ENCODE measurements at regions not wholly inside any gene's neighbourhood (a gene's known extent, or its start where the extent isn't known, plus 50 kb on each side); places are given as distances from the start of the nearest gene placed in this dataset.

DNA sequence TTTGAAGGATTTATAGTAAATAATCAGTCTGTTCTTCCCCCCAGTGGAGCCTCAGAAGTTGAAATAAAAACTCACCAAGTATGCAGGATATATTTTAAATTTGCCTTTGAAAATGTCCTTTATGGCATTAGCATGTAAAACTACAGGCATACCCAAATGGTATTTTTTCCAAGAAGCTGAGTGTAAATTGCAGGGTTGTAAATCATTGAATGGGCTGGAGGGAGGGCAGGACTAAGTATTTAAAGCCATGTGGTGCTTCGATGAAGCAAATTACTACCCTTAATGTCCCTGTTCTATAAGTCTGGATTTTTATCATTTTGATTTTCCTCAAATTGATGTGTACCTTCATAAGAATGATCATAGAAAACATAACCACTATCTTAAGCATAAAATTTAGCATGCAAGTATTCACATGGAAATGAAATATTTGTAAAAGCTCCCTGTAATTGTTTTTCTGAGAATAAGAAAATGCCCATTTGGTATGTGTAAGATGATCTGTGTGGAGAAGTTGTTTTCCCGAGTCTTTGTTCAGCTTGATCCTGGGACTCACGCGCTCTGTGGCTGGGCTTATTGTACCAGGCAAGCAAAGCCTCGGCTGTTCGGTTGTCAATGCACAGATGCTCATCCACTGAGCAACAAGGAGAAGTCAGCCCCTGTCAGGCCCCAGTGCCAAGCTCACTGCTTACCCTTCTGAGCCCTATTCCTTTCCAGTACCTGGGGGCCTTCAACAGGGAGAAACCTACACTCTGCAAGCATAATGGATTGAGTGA lies 66.7 kb downstream of the CD164 start:
- Histone ChIP-seq H3K9me3 (ENCODE audit: control insufficient read depth in 1 of 2, low read length in 2 of 2) (no peaks in the 10 kb centered on the region), H3K27me3 (ENCODE audit: low read depth, low read length) (no peaks in the 10 kb centered on the region), H3K4me1 (ENCODE audit: control insufficient read depth in 1 of 2, insufficient read depth in 2 of 2, low read length in 2 of 2) (no peaks in the 10 kb centered on the region), H3K27ac (ENCODE audit: low read length) (no peak overlapping the region), H3K4me3 (ENCODE audit: low read depth in 1 of 2, low read length in 2 of 2) (no peak overlapping the region), H3K36me3 (ENCODE audit: control insufficient read depth in 1 of 2, insufficient read depth in 2 of 2, low read length in 2 of 2) (no peaks in the 10 kb centered on the region)

DNA sequence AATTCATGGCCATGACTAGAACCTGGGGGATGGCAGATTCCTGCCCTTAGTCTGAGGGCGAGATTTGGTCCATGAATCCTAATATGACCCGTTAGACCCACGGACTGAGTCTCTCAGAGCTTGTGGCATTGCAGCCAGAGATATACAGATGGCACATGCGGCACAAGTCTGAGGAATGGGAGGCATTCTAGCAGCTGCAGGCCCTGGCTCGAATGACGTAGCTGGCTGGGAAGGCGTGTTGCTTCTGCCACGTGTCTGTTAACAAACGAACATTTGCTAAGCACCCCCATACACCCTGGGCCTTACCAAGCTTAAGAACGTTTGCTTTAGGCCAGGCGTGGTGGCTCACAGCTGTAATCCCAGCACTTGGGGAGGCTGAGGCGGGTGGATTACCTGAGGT lies 68.0 kb downstream of the CD164 start:
- no peaks in the 10 kb centered on the region for H3K4me1 ChIP-seq (ENCODE audit: control insufficient read depth in 1 of 2, insufficient read depth in 2 of 2, low read length in 2 of 2)
- H3K9me3 ChIP-seq (ENCODE audit: control insufficient read depth in 1 of 2, low read length in 2 of 2) = no peaks in the 10 kb centered on the region
- no peak overlapping the region for H3K27ac ChIP-seq (ENCODE audit: low read length)
- H3K36me3 ChIP-seq (ENCODE audit: control insufficient read depth in 1 of 2, insufficient read depth in 2 of 2, low read length in 2 of 2) = no peaks in the 10 kb centered on the region
- H3K4me3 ChIP-seq (ENCODE audit: low read depth in 1 of 2, low read length in 2 of 2) = no peak overlapping the region
- H3K27me3 ChIP-seq (ENCODE audit: low read depth, low read length) = no peaks in the 10 kb centered on the region

DNA sequence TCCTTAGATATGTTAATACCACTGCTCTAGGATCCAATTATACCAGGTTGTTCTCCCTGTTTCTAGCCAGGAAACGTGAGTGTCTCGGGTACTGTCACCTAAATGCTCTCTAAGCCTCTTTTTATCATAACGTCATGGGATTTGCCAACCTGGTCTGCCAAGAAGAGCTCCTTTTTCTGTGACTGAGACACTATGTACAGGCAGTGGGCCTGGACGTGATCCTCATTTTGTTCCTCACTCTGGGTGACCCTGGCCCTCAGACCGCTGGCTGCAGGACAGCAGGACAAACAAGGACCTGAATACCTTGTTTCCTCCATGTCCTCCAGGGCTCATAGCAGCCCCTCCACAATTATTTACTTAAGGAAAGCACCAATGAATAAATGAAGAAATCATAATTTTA lies 69.1 kb downstream of the CD164 start:
- Histone ChIP-seq H3K4me1 (ENCODE audit: control insufficient read depth in 1 of 2, insufficient read depth in 2 of 2, low read length in 2 of 2) (no peaks in the 10 kb centered on the region), H3K27me3 (ENCODE audit: low read depth, low read length) (no peaks in the 10 kb centered on the region), H3K27ac (ENCODE audit: low read length) (no peak overlapping the region), H3K9me3 (ENCODE audit: control insufficient read depth in 1 of 2, low read length in 2 of 2) (no peaks in the 10 kb centered on the region), H3K36me3 (ENCODE audit: control insufficient read depth in 1 of 2, insufficient read depth in 2 of 2, low read length in 2 of 2) (no peaks in the 10 kb centered on the region), H3K4me3 (ENCODE audit: low read depth in 1 of 2, low read length in 2 of 2) (no peak overlapping the region)

DNA sequence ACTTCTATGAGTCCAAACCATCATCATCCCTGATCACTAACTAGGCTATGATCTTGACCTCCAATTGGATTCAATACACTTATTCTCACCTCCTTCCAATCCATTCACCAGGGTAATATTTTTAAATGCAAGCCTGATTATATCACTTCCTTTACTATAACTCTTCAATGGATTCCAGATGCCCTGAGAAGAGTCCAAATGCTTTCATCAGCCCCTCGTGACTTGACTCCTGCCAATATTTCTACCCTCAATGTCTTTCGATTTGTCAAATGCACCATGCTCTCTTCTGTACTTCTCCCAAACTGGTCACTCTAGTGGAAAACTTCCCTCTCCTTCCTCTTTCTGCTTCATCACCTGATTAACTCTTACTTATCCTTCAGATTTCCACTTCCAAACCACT lies 70.8 kb downstream of the CD164 start:
- Histone ChIP-seq H3K27ac (ENCODE audit: low read length) (no peak overlapping the region), H3K27me3 (ENCODE audit: low read depth, low read length) (no peaks in the 10 kb centered on the region), H3K4me3 (ENCODE audit: low read depth in 1 of 2, low read length in 2 of 2) (no peak overlapping the region), H3K36me3 (ENCODE audit: control insufficient read depth in 1 of 2, insufficient read depth in 2 of 2, low read length in 2 of 2) (no peaks in the 10 kb centered on the region), H3K9me3 (ENCODE audit: control insufficient read depth in 1 of 2, low read length in 2 of 2) (no peaks in the 10 kb centered on the region), H3K4me1 (ENCODE audit: control insufficient read depth in 1 of 2, insufficient read depth in 2 of 2, low read length in 2 of 2) (no peaks in the 10 kb centered on the region)

DNA sequence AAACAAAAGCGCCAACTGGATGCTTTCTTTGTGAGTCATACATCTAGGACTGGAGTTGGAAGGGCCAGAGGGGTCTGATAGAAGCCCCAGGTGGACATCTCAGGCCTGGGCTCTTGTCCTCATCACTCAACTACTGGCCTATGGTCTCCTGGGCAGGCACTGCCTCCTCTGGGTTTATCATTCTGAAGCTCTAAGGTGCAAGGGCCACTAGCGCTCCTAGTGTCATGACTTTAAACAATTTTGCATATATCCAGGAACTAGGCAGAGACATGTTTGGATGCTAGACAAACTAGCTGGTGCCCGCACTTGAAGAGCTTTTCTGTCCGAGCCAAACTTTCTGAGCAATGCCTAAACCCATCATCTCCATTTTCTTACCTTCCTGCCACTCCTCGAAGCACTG lies 72.3 kb downstream of the CD164 start:
- H3K27ac ChIP-seq (ENCODE audit: low read length) = no peak overlapping the region
- no peaks in the 10 kb centered on the region for H3K27me3 ChIP-seq (ENCODE audit: low read depth, low read length)
- H3K4me3 ChIP-seq (ENCODE audit: low read depth in 1 of 2, low read length in 2 of 2) = no peak overlapping the region
- no peaks in the 10 kb centered on the region for H3K9me3 ChIP-seq (ENCODE audit: control insufficient read depth in 1 of 2, low read length in 2 of 2)
- H3K36me3 ChIP-seq (ENCODE audit: control insufficient read depth in 1 of 2, insufficient read depth in 2 of 2, low read length in 2 of 2) = no peaks in the 10 kb centered on the region
- H3K4me1 ChIP-seq (ENCODE audit: control insufficient read depth in 1 of 2, insufficient read depth in 2 of 2, low read length in 2 of 2) = no peaks in the 10 kb centered on the region

DNA sequence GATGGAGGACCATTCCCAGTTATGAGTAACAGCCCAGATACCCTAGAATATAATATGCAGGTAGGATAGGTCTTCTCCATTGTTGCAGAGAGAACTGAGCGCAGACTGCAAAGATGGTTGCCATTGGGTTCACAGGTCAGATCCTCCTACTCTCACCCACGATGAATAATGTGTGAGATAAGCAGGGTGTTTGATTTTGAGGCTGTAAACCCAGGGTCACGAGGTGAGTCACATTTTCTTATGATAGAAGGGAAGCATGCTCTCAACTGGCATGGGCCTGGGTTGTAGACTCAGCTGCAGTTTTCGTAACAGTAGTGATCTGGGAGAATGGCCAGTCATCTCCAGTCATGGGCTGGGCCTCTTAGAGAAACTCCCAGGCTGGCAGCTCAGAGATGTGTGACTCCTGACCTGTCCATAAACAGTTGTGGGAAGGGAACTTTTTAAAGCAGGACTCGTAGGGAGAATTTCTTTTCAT lies 74.2 kb downstream of the CD164 start:
- H3K4me3 ChIP-seq (ENCODE audit: low read depth in 1 of 2, low read length in 2 of 2) = no peak overlapping the region
- H3K27ac ChIP-seq (ENCODE audit: low read length) = no peak overlapping the region
- no peaks in the 10 kb centered on the region for H3K9me3 ChIP-seq (ENCODE audit: control insufficient read depth in 1 of 2, low read length in 2 of 2)
- no peaks in the 10 kb centered on the region for H3K4me1 ChIP-seq (ENCODE audit: control insufficient read depth in 1 of 2, insufficient read depth in 2 of 2, low read length in 2 of 2)
- no peaks in the 10 kb centered on the region for H3K27me3 ChIP-seq (ENCODE audit: low read depth, low read length)
- no peaks in the 10 kb centered on the region for H3K36me3 ChIP-seq (ENCODE audit: control insufficient read depth in 1 of 2, insufficient read depth in 2 of 2, low read length in 2 of 2)

DNA sequence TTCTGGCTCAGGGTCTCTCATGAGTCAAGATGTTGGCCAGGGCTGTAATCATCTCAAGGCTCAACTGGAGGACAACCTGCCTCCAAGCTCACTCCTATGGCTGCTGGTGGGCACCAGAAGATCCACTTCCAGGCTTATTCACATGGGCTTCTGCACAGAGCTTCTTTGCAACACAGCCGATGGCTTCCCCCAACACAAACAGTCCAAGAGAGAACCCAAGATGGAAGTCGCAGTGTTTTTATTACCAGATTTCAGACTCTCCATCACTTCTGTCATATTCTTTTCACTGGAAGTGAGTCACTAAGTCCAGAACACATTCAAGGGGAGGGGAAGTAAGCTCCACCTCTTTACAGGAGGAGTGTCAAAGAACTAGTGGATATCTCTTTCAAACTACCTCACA lies 75.5 kb downstream of the CD164 start:
- H3K4me1 ChIP-seq (ENCODE audit: control insufficient read depth in 1 of 2, insufficient read depth in 2 of 2, low read length in 2 of 2) = no peaks in the 10 kb centered on the region
- H3K36me3 ChIP-seq (ENCODE audit: control insufficient read depth in 1 of 2, insufficient read depth in 2 of 2, low read length in 2 of 2) = no peaks in the 10 kb centered on the region
- no peak overlapping the region for H3K27ac ChIP-seq (ENCODE audit: low read length)
- no peaks in the 10 kb centered on the region for H3K9me3 ChIP-seq (ENCODE audit: control insufficient read depth in 1 of 2, low read length in 2 of 2)
- no peaks in the 10 kb centered on the region for H3K27me3 ChIP-seq (ENCODE audit: low read depth, low read length)
- H3K4me3 ChIP-seq (ENCODE audit: low read depth in 1 of 2, low read length in 2 of 2) = no peak overlapping the region

DNA sequence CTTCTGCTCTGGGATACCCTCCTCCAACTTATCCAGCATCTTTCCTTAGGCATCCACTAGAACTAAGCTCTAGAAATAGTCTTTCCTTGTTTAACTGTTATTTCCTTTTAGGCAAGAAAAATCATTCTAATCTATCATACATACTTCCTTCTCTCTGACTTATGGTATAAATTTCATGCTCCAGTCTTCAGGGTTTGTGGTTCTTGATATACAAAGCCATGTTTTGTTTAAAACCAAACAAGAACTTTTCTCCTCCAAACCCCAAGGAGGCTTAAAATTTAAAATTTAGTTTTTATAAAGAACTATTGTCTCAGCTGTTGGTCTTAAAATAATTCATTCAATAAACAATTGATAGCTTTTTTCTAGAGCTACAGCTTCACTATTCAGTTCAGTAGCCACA lies 77.2 kb downstream of the CD164 start:
- Histone ChIP-seq H3K27ac (ENCODE audit: low read length) (no peak overlapping the region), H3K9me3 (ENCODE audit: control insufficient read depth in 1 of 2, low read length in 2 of 2) (no peaks in the 10 kb centered on the region), H3K36me3 (ENCODE audit: control insufficient read depth in 1 of 2, insufficient read depth in 2 of 2, low read length in 2 of 2) (no peaks in the 10 kb centered on the region), H3K4me3 (ENCODE audit: low read depth in 1 of 2, low read length in 2 of 2) (no peak overlapping the region), H3K4me1 (ENCODE audit: control insufficient read depth in 1 of 2, insufficient read depth in 2 of 2, low read length in 2 of 2) (no peaks in the 10 kb centered on the region), H3K27me3 (ENCODE audit: low read depth, low read length) (no peaks in the 10 kb centered on the region)

DNA sequence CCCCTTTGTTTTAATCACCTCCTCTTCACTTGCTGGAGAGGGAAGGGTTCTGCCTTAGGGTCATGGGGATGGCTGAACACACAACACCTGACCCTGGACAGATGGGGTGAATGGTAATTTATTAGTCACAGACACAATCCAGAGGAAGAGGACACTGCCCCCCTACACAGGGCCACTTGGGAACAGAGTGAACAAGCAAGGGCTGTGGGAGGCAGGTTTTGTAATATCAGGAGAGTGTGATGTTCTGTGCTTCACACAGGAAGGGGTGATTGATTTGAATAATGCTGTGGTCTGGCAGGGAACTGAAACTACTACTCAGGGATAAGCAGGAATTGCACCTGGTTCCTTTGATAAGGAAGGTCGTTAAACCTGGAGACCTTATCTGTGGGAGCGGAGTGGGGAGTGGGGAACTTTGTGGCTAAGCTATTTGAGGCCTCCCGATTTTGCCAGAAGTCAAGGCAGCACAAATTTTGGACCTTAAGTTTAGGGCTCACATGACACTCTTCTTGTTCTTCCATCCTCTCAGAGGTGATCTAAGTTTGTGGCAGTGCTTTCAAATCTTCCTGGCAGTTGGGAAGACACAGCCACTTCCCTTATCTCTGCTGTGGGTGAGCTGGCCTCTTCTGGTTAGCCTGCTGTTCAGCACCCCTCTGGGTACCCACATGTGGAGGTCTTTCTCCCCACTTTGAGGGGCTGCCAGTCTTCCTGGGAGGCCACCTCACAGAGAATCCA lies 77.8 kb downstream of the CD164 start:
- Histone ChIP-seq H3K4me1 (ENCODE audit: control insufficient read depth in 1 of 2, insufficient read depth in 2 of 2, low read length in 2 of 2) (no peaks in the 10 kb centered on the region), H3K9me3 (ENCODE audit: control insufficient read depth in 1 of 2, low read length in 2 of 2) (no peaks in the 10 kb centered on the region), H3K4me3 (ENCODE audit: low read depth in 1 of 2, low read length in 2 of 2) (no peak overlapping the region), H3K36me3 (ENCODE audit: control insufficient read depth in 1 of 2, insufficient read depth in 2 of 2, low read length in 2 of 2) (no peaks in the 10 kb centered on the region), H3K27ac (ENCODE audit: low read length) (no peak overlapping the region), H3K27me3 (ENCODE audit: low read depth, low read length) (no peaks in the 10 kb centered on the region)

DNA sequence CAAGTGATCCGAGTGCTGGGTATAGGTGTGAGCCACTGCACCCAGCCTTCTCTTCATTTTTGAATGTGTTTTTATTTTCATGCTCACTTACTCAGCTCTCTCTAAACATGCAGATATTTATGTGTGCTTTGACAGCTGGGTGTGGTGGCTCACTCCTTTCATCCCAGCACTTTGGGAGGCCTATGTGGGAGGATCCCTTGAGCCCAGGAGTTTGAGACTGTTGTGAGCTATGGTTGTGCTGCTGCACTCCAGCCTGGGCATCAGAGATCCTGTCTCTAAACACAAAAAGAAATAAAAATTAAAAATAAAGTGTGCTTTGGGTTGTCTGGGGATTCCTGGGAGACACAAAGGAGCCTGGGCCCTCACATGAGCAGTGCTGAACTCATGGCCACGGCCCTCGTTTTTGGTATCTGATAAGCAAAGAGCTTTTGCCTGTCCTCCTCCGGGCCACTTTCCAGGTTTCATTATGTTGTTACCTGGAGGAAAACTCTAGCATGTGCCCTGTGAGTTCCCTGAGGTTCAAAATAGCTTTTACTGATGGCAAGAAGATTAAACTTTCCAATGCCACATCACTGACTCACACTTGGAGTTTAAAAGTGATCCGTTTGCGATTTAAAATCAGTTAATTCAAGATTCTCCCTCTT lies 78.5 kb downstream of the CD164 start:
- Histone ChIP-seq H3K27me3 (ENCODE audit: low read depth, low read length) (no peaks in the 10 kb centered on the region), H3K4me1 (ENCODE audit: control insufficient read depth in 1 of 2, insufficient read depth in 2 of 2, low read length in 2 of 2) (no peaks in the 10 kb centered on the region), H3K4me3 (ENCODE audit: low read depth in 1 of 2, low read length in 2 of 2) (no peak overlapping the region), H3K36me3 (ENCODE audit: control insufficient read depth in 1 of 2, insufficient read depth in 2 of 2, low read length in 2 of 2) (no peaks in the 10 kb centered on the region), H3K9me3 (ENCODE audit: control insufficient read depth in 1 of 2, low read length in 2 of 2) (no peaks in the 10 kb centered on the region), H3K27ac (ENCODE audit: low read length) (no peak overlapping the region)

DNA sequence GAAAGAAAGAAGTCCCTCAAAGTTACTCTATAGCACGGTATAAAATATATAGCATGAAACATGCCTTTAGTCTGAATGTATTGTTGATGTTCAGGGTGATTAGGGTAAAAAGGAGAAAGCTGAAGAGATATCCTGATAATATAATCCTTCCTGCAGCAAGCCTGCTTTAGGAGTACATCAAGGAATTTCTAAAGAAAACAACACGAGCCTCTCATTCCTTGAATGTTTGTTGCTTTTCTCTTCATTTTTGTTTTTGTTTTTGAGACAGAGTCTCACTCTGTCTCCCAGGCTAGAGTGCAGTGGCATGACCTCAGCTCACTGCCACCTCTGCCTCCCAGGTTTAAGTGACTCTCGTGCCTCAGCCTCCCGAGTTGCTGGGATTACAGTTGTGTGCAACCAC lies 79.1 kb downstream of the CD164 start:
- Histone ChIP-seq H3K4me3 (ENCODE audit: low read depth in 1 of 2, low read length in 2 of 2) (no peak overlapping the region), H3K27ac (ENCODE audit: low read length) (no peak overlapping the region), H3K27me3 (ENCODE audit: low read depth, low read length) (no peaks in the 10 kb centered on the region), H3K36me3 (ENCODE audit: control insufficient read depth in 1 of 2, insufficient read depth in 2 of 2, low read length in 2 of 2) (no peaks in the 10 kb centered on the region), H3K4me1 (ENCODE audit: control insufficient read depth in 1 of 2, insufficient read depth in 2 of 2, low read length in 2 of 2) (no peaks in the 10 kb centered on the region), H3K9me3 (ENCODE audit: control insufficient read depth in 1 of 2, low read length in 2 of 2) (no peaks in the 10 kb centered on the region)
